ENCODE measurements at regions not wholly inside any gene's neighbourhood (a gene's known extent, or its start where the extent isn't known, plus 50 kb on each side); places are given as distances from the start of the nearest gene placed in this dataset.

GRCh38 chr6:48176645-48177308 is 65.8 kb upstream of the PTCHD4 start:
- Histone ChIP-seq H3K27me3 (ENCODE audit: insufficient read depth, low read length) (no peaks in the 10 kb centered on the region), H3K79me2 (ENCODE audit: insufficient read depth, low read length) (no peaks in the 10 kb centered on the region), H3K4me1 (ENCODE audit: insufficient read depth, low read length, severe bottlenecking) (no peaks in the 10 kb centered on the region), H3K36me3 (ENCODE audit: insufficient read depth, low read length) (no peaks in the 10 kb centered on the region), H3K9me2 (ENCODE audit: low read depth, low read length) (no peaks in the 10 kb centered on the region), H3K9me3 (ENCODE audit: low read length) (no peaks in the 10 kb centered on the region), H3K9ac (ENCODE audit: low read length) (no peak overlapping the region), H2AFZ (ENCODE audit: low read length) (no peak overlapping the region), H3K4me3 (ENCODE audit: low read depth, low read length, poor library complexity, severe bottlenecking) (no peak overlapping the region), H3K27ac (ENCODE audit: low read depth, low read length, poor library complexity, severe bottlenecking) (no peak overlapping the region), H3K4me2 (ENCODE audit: low read length) (no peak overlapping the region), H3F3A (ENCODE audit: insufficient read depth, low read length) (no peaks in the 10 kb centered on the region), H4K20me1 (ENCODE audit: insufficient read depth, low read length) (no peaks in the 10 kb centered on the region)
- TF ChIP-seq, protein P1, sequence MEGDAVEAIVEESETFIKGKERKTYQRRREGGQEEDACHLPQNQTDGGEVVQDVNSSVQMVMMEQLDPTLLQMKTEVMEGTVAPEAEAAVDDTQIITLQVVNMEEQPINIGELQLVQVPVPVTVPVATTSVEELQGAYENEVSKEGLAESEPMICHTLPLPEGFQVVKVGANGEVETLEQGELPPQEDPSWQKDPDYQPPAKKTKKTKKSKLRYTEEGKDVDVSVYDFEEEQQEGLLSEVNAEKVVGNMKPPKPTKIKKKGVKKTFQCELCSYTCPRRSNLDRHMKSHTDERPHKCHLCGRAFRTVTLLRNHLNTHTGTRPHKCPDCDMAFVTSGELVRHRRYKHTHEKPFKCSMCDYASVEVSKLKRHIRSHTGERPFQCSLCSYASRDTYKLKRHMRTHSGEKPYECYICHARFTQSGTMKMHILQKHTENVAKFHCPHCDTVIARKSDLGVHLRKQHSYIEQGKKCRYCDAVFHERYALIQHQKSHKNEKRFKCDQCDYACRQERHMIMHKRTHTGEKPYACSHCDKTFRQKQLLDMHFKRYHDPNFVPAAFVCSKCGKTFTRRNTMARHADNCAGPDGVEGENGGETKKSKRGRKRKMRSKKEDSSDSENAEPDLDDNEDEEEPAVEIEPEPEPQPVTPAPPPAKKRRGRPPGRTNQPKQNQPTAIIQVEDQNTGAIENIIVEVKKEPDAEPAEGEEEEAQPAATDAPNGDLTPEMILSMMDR (IDR thresholded peaks at IDR 0.05; ENCODE audit: low read length), result no peak
- TF ChIP-seq EZH2 (IDR thresholded peaks at IDR 0.05; ENCODE audit: borderline replicate concordance, low read length), result no peak

GRCh38 chr6:48169635-48170034 is 58.6 kb upstream of the PTCHD4 start:
- Histone ChIP-seq H3K79me2 (ENCODE audit: insufficient read depth, low read length) (no peaks in the 10 kb centered on the region), H3K4me1 (ENCODE audit: insufficient read depth, low read length, severe bottlenecking) (no peaks in the 10 kb centered on the region), H3K9me2 (ENCODE audit: low read depth, low read length) (no peaks in the 10 kb centered on the region), H4K20me1 (ENCODE audit: insufficient read depth, low read length) (no peaks in the 10 kb centered on the region), H3K4me3 (ENCODE audit: low read depth, low read length, poor library complexity, severe bottlenecking) (no peak overlapping the region), H3K9ac (ENCODE audit: low read length) (no peak overlapping the region), H3K27ac (ENCODE audit: low read depth, low read length, poor library complexity, severe bottlenecking) (no peak overlapping the region), H3K9me3 (ENCODE audit: low read length) (no peaks in the 10 kb centered on the region), H3K36me3 (ENCODE audit: insufficient read depth, low read length) (no peaks in the 10 kb centered on the region), H3F3A (ENCODE audit: insufficient read depth, low read length) (no peaks in the 10 kb centered on the region), H3K4me2 (ENCODE audit: low read length) (no peak overlapping the region), H3K27me3 (ENCODE audit: insufficient read depth, low read length) (no peaks in the 10 kb centered on the region), H2AFZ (ENCODE audit: low read length) (no peak overlapping the region)
- TF ChIP-seq, protein P1 (IDR thresholded peaks at IDR 0.05; ENCODE audit: low read length), result no peak
- TF ChIP-seq EZH2 (IDR thresholded peaks at IDR 0.05; ENCODE audit: borderline replicate concordance, low read length), result no peak

All from OCI-LY1 (cell line).